A673 (cell line): ENCODE measurements at regions not wholly inside any gene's neighbourhood (a gene's known extent, or its start where the extent isn't known, plus 50 kb on each side); places are given as distances from the start of the nearest gene placed in this dataset.

Experiments used
- EZH2 ChIP-seq: fragments of 200-600 bp; sonication (generic); IDR thresholded peaks from 2 replicates; pipeline ENCODE4 v1.6.1; 2017; ENCODE audit warnings: borderline replicate concordance, low read depth, mild to moderate bottlenecking, mixed read lengths, antibody characterized with exemption, low read length; ENCODE audit not compliant: poor library complexity, severe bottlenecking
- TF ChIP-seq, protein P1 (sequence below): fragments of 300-800, 200-600 bp; sonication (generic); conservative IDR thresholded peaks from 2 replicates; pipeline ENCODE4 v1.5.1; 2017; ENCODE audit warnings: low read depth, mild to moderate bottlenecking, antibody characterized with exemption, low read length, moderate library complexity, mixed read lengths

DNA sequence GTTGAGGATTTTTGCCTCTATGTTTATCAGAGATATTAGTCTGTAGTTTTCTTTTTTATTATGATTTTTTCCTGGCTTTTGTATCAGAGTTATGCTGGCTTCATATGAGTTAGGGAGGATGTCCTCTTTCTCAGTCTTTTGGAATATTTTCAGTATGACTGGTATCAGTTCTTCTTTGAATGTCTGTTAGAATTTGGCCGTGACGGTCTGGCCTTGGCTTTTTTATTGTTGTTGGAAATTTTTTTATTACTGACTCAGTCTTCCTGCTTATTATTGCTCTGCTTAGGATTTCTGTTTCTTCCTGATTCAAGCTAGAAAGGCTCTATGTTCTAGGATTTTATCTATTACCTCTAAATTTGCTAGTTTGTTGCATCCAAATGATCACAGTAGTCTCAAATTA lies 421.9 kb downstream of the CDH10 start:
- TF ChIP-seq, protein P1, sequence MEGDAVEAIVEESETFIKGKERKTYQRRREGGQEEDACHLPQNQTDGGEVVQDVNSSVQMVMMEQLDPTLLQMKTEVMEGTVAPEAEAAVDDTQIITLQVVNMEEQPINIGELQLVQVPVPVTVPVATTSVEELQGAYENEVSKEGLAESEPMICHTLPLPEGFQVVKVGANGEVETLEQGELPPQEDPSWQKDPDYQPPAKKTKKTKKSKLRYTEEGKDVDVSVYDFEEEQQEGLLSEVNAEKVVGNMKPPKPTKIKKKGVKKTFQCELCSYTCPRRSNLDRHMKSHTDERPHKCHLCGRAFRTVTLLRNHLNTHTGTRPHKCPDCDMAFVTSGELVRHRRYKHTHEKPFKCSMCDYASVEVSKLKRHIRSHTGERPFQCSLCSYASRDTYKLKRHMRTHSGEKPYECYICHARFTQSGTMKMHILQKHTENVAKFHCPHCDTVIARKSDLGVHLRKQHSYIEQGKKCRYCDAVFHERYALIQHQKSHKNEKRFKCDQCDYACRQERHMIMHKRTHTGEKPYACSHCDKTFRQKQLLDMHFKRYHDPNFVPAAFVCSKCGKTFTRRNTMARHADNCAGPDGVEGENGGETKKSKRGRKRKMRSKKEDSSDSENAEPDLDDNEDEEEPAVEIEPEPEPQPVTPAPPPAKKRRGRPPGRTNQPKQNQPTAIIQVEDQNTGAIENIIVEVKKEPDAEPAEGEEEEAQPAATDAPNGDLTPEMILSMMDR = no peak
- no peak for TF ChIP-seq EZH2
